ENCODE measurements at regions not wholly inside any gene's neighbourhood (a gene's known extent, or its start where the extent isn't known, plus 50 kb on each side); places are given as distances from the start of the nearest gene placed in this dataset.

DNA sequence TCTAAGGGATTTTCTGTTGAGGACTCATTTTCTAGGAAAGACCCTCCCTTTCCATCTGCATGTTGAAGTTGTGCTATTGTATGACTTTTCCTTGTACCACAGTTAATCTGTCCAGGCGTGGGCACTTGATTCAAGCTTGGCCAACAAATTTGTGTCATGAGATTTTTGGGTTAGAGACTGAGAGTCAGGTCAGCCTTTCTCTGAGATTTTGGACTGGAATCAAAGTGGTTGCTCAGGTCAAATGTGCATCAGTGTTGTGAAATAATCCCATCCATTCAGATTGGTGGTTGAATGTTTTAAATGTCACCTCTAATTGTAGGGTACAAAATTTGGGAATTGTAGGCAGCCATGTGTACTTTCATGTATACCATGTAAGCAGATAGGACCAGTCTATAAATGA lies 545.2 kb upstream of the IGFBP7 start (continued):
- TF ChIP-seq, protein P1, sequence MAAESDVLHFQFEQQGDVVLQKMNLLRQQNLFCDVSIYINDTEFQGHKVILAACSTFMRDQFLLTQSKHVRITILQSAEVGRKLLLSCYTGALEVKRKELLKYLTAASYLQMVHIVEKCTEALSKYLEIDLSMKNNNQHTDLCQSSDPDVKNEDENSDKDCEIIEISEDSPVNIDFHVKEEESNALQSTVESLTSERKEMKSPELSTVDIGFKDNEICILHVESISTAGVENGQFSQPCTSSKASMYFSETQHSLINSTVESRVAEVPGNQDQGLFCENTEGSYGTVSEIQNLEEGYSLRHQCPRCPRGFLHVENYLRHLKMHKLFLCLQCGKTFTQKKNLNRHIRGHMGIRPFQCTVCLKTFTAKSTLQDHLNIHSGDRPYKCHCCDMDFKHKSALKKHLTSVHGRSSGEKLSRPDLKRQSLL (tag by site-specific recombination; IDR thresholded peaks at IDR 0.05) = no peak
- TF ChIP-seq ZNF274 (IDR thresholded peaks at IDR 0.05; ENCODE audit: low read length) (no peak), ZNF274 (tag by site-specific recombination; IDR thresholded peaks at IDR 0.05; ENCODE audit: borderline replicate concordance) (no peak)

DNA sequence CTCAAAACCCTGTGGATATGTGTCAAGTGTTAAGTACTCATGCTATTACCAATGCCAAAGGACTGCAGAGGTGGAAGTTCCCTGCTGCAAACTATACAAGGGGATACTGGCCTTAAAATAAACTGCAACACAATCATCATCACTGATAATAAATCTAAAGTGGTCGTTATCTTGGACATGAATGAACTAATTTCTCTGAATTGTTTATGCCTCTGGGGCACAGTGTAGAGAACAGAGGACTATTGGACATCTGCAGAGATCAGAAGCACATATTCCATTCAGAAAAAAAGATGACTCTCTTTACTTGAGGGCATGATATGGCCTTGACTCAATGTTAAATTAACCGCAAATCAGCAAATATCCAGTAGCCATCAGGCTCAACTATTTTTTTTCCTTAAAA lies 542.6 kb upstream of the IGFBP7 start:
- H3K4me3 ChIP-seq (ENCODE audit: low read depth, low read length) = no peak overlapping the region
- H3K27ac ChIP-seq (ENCODE audit: extremely low read depth, low read depth, low read length) = no peak overlapping the region
- no peaks in the 10 kb centered on the region for H3K9me3 ChIP-seq (ENCODE audit: control insufficient read depth, insufficient read depth, low read depth, low read length)
- TF ChIP-seq ZNF621 (tag by site-specific recombination; IDR thresholded peaks at IDR 0.05) (no peak), ZNF670 (tag by site-specific recombination; IDR thresholded peaks at IDR 0.05; ENCODE audit: low read depth) (no peak), ZNF530 (tag by site-specific recombination; IDR thresholded peaks at IDR 0.05; ENCODE audit: low read depth) (no peak)
- TF ChIP-seq, protein P2, sequence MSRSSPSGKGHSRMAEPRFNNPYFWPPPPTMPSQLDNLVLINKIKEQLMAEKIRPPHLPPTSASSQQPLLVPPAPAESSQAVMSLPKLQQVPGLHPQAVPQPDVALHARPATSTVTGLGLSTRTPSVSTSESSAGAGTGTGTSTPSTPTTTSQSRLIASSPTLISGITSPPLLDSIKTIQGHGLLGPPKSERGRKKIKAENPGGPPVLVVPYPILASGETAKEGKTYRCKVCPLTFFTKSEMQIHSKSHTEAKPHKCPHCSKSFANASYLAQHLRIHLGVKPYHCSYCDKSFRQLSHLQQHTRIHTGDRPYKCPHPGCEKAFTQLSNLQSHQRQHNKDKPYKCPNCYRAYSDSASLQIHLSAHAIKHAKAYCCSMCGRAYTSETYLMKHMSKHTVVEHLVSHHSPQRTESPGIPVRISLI (tag by site-specific recombination; IDR thresholded peaks at IDR 0.05) = no peak
- CTCF ChIA-PET = no interaction called here
- POLR2A ChIA-PET = no interaction called here
- no peaks in the 10 kb centered on the region for H3K36me3 ChIP-seq (ENCODE audit: control insufficient read depth in 2 of 2, insufficient read depth in 1 of 2, low read length in 2 of 2)
- no peaks in the 10 kb centered on the region for H3K4me1 ChIP-seq (ENCODE audit: control insufficient read depth, insufficient read depth, low read length)

DNA sequence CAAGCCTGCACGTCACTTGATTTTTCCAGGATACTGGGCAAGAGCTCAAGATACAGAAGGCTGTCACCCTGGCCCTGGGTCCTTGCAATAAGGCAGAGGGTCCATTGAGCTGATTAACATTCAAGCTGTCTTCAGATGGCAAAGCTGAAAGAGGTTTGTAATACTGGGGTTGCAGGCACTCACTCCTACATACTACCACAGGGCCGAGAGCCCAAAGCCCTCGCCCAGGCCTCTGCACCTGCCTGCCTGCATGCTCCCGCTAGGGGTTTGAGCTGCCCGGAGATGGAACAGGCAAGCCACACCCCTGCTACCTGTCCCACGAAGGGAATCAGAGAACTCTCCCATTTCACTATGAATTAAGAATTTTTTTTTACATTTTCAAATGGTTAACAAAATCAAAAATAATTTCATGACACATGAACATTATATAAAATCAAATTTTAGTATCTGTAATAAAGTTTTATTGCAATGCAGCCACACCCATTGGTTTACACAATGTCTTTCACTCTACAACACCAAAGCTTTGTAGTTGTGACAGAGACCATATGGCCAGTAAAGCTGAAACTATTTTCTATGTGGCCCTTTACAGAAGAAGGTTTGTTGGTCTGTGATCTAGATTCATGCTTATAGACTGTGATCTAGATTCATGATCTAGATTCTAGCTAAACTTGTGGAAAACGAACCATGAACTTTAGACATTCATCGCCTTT lies 530.4 kb upstream of the IGFBP7 start:
- Histone ChIP-seq H3K9me3 (ENCODE audit: control insufficient read depth, insufficient read depth, low read depth, low read length) (no peaks in the 10 kb centered on the region), H3K36me3 (ENCODE audit: control insufficient read depth in 2 of 2, insufficient read depth in 1 of 2, low read length in 2 of 2) (no peaks in the 10 kb centered on the region), H3K27ac (ENCODE audit: extremely low read depth, low read depth, low read length) (no peak overlapping the region), H3K4me3 (ENCODE audit: low read depth, low read length) (no peak overlapping the region), H3K4me1 (ENCODE audit: control insufficient read depth, insufficient read depth, low read length) (no peaks in the 10 kb centered on the region)
- CTCF ChIA-PET = interaction anchor here (0.6 kb wide), 1 partner anchor 476 kb away, joined by 3 read pairs; no protein-coding TSS in a partner anchor
- TF ChIP-seq ZBTB1 (tag by site-specific recombination; IDR thresholded peaks at IDR 0.05) = no peak
- TF ChIP-seq, protein P3, sequence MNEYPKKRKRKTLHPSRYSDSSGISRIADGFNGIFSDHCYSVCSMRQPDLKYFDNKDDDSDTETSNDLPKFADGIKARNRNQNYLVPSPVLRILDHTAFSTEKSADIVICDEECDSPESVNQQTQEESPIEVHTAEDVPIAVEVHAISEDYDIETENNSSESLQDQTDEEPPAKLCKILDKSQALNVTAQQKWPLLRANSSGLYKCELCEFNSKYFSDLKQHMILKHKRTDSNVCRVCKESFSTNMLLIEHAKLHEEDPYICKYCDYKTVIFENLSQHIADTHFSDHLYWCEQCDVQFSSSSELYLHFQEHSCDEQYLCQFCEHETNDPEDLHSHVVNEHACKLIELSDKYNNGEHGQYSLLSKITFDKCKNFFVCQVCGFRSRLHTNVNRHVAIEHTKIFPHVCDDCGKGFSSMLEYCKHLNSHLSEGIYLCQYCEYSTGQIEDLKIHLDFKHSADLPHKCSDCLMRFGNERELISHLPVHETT (tag by site-specific recombination; IDR thresholded peaks at IDR 0.05) = no peak
- TF ChIP-seq, protein P4, sequence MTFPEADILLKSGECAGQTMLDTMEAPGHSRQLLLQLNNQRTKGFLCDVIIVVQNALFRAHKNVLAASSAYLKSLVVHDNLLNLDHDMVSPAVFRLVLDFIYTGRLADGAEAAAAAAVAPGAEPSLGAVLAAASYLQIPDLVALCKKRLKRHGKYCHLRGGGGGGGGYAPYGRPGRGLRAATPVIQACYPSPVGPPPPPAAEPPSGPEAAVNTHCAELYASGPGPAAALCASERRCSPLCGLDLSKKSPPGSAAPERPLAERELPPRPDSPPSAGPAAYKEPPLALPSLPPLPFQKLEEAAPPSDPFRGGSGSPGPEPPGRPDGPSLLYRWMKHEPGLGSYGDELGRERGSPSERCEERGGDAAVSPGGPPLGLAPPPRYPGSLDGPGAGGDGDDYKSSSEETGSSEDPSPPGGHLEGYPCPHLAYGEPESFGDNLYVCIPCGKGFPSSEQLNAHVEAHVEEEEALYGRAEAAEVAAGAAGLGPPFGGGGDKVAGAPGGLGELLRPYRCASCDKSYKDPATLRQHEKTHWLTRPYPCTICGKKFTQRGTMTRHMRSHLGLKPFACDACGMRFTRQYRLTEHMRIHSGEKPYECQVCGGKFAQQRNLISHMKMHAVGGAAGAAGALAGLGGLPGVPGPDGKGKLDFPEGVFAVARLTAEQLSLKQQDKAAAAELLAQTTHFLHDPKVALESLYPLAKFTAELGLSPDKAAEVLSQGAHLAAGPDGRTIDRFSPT (tag by site-specific recombination; IDR thresholded peaks at IDR 0.05) = no peak
- no peak for TF ChIP-seq ZNF623 (tag by site-specific recombination; IDR thresholded peaks at IDR 0.05)
- TF ChIP-seq ZNF211 (tag by site-specific recombination; IDR thresholded peaks at IDR 0.05; ENCODE audit: low read depth) = no peak
- TF ChIP-seq KLF1 (tag by site-specific recombination; IDR thresholded peaks at IDR 0.05) = no peak
- no peak for TF ChIP-seq YY1 (tag by site-specific recombination; IDR thresholded peaks at IDR 0.05)
- TF ChIP-seq ZNF677 (tag by site-specific recombination; IDR thresholded peaks at IDR 0.05) = no peak
- no peak for TF ChIP-seq ZNF112 (tag by site-specific recombination; IDR thresholded peaks at IDR 0.05)
- POLR2A ChIA-PET = no interaction called here
